ENCODE measurements at regions not wholly inside any gene's neighbourhood (a gene's known extent, or its start where the extent isn't known, plus 50 kb on each side); places are given as distances from the start of the nearest gene placed in this dataset.

DNA sequence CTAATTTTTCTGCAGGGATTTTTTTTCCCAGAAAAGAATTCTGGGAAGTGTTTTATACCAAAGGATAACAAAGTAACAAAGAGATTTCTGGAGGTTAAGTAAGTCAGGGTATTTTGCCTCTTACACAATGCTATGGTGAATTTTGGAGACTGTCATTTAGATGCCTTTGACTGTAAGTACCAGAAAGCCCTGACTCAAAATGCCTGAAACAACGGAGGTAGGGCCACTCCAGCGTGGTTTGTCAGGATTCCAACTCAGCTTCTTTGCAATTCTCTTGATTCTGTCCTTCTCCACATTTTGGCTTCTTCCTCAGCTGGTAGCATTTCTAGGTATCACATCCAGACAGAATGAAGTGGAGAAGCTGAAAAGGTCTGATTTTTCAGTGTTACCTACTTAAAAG is 106.5 kb downstream of the UCHL5 start:
- no peaks in the 10 kb centered on the region for H3K9me3 Mint-ChIP-seq
- H3K27me3 Mint-ChIP-seq (ENCODE audit: low read depth) = no peaks in the 10 kb centered on the region
- DNase-seq (ENCODE audit: low read depth, low spot score) = no peak
- H3K36me3 Mint-ChIP-seq (ENCODE audit: low read depth) = peaks cover 2% of the 10 kb centered on the region
- no peaks in the 10 kb centered on the region for H3K4me1 Mint-ChIP-seq
- H3K27ac Mint-ChIP-seq (ENCODE audit: unreplicated experiment) = no peak overlapping the region
- TF ChIP-seq, protein P1, sequence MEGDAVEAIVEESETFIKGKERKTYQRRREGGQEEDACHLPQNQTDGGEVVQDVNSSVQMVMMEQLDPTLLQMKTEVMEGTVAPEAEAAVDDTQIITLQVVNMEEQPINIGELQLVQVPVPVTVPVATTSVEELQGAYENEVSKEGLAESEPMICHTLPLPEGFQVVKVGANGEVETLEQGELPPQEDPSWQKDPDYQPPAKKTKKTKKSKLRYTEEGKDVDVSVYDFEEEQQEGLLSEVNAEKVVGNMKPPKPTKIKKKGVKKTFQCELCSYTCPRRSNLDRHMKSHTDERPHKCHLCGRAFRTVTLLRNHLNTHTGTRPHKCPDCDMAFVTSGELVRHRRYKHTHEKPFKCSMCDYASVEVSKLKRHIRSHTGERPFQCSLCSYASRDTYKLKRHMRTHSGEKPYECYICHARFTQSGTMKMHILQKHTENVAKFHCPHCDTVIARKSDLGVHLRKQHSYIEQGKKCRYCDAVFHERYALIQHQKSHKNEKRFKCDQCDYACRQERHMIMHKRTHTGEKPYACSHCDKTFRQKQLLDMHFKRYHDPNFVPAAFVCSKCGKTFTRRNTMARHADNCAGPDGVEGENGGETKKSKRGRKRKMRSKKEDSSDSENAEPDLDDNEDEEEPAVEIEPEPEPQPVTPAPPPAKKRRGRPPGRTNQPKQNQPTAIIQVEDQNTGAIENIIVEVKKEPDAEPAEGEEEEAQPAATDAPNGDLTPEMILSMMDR (conservative IDR thresholded peaks at IDR 0.05) = no peak
- H3K4me3 Mint-ChIP-seq = no peak overlapping the region

- H3K4me1 Mint-ChIP-seq = no peaks in the 10 kb centered on the region
- no peak for DNase-seq (ENCODE audit: low read depth, low spot score)
- no peaks in the 10 kb centered on the region for H3K27me3 Mint-ChIP-seq (ENCODE audit: low read depth)
- no peak overlapping the region for H3K4me3 Mint-ChIP-seq
- peaks cover 2% of the 10 kb centered on the region for H3K36me3 Mint-ChIP-seq (ENCODE audit: low read depth)
- no peak overlapping the region for H3K27ac Mint-ChIP-seq (ENCODE audit: unreplicated experiment)
- TF ChIP-seq, protein P1 (conservative IDR thresholded peaks at IDR 0.05) = no peak
- H3K9me3 Mint-ChIP-seq = no peaks in the 10 kb centered on the region
Observed at GRCh38 chr1:192954705-192955265, 104.4 kb downstream of the UCHL5 start.

DNA sequence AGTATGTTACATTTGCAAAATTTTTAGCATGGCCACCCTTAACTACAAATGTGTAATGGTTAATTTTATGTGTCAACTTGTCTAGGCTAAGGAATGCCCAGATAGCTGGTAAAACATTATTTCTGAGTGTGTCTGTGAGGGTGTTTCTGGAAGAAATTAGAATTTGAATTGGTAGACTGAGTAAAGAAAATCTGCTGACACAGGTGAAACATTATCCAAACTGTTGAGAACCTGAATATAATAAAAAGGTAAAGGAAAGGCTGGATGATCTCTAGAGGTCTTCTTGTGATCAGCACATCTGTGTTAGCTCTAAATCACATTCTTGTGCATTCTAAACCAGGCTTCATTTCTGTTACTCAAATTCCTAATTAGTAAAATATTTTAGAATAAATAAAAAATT is 100.8 kb downstream of the UCHL5 start:
- TF ChIP-seq, protein P1 (conservative IDR thresholded peaks at IDR 0.05) = no peak
- Mint-ChIP-seq H3K9me3 (no peaks in the 10 kb centered on the region), H3K36me3 (ENCODE audit: low read depth) (peaks cover 2% of the 10 kb centered on the region), H3K27me3 (ENCODE audit: low read depth) (no peaks in the 10 kb centered on the region), H3K4me3 (no peak overlapping the region), H3K27ac (ENCODE audit: unreplicated experiment) (no peak overlapping the region), H3K4me1 (no peaks in the 10 kb centered on the region)
- DNase-seq (ENCODE audit: low read depth, low spot score) = no peak

DNA sequence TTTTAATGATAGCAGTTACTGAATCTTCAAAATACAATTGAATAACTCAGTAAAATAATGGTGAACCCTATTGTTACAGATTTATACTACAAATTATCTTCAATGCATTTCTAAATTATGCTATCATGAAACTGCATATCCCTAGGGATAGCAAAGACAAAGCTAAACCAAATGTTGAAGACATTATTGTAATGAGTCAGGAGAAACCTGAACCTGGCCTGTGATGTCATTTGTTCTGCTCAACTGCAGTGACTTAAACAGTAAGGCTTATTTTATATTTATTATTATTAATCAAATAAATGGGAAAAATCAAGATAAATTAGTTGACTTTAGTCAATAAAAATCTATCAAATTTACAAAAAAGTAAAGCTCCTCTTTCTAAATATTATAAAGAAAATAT is 100.3 kb downstream of the UCHL5 start:
- no peaks in the 10 kb centered on the region for H3K4me1 Mint-ChIP-seq
- no peaks in the 10 kb centered on the region for H3K27me3 Mint-ChIP-seq (ENCODE audit: low read depth)
- peaks cover 2% of the 10 kb centered on the region for H3K36me3 Mint-ChIP-seq (ENCODE audit: low read depth)
- H3K9me3 Mint-ChIP-seq = no peaks in the 10 kb centered on the region
- no peak overlapping the region for H3K27ac Mint-ChIP-seq (ENCODE audit: unreplicated experiment)
- DNase-seq (ENCODE audit: low read depth, low spot score) = no peak
- no peak overlapping the region for H3K4me3 Mint-ChIP-seq
- TF ChIP-seq, protein P1 (conservative IDR thresholded peaks at IDR 0.05) = no peak

DNA sequence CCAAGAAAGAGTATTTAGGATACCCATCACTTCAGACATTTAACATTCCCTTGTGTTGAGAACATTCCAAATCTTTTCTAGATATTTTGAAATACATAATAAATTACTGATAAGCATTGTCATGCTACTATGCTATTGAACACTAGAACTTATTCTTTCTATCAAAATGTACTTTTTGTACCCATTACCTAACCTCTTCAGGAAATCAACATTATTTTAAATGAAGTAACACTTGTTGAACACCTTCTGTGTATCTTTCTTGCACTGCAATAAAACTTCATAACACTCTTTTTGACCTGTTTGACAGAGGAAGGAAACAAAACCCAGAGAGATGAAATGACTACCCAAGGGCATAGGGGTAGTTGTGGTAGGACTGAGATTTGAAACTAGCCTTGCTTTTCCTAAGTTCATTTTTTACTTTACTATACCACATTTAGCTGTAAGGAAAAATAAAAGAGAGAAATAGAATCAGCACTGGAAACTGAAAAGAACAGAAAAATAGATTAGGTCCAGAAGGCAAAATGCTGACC is 99.4 kb downstream of the UCHL5 start:
- TF ChIP-seq, protein P1 (conservative IDR thresholded peaks at IDR 0.05) = no peak
- H3K27me3 Mint-ChIP-seq (ENCODE audit: low read depth) = no peaks in the 10 kb centered on the region
- DNase-seq (ENCODE audit: low read depth, low spot score) = no peak
- no peak overlapping the region for H3K4me3 Mint-ChIP-seq
- no peaks in the 10 kb centered on the region for H3K4me1 Mint-ChIP-seq
- no peaks in the 10 kb centered on the region for H3K9me3 Mint-ChIP-seq
- H3K36me3 Mint-ChIP-seq (ENCODE audit: low read depth) = peaks cover 2% of the 10 kb centered on the region
- H3K27ac Mint-ChIP-seq (ENCODE audit: unreplicated experiment) = no peak overlapping the region
